ENCODE measurements at regions not wholly inside any gene's neighbourhood (a gene's known extent, or its start where the extent isn't known, plus 50 kb on each side); places are given as distances from the start of the nearest gene placed in this dataset.
"Not testable (repeated sequence)": the region's sequence is repeated elsewhere in the genome, so short reads cannot be mapped to it uniquely, and the experiment has no call there.

DNA sequence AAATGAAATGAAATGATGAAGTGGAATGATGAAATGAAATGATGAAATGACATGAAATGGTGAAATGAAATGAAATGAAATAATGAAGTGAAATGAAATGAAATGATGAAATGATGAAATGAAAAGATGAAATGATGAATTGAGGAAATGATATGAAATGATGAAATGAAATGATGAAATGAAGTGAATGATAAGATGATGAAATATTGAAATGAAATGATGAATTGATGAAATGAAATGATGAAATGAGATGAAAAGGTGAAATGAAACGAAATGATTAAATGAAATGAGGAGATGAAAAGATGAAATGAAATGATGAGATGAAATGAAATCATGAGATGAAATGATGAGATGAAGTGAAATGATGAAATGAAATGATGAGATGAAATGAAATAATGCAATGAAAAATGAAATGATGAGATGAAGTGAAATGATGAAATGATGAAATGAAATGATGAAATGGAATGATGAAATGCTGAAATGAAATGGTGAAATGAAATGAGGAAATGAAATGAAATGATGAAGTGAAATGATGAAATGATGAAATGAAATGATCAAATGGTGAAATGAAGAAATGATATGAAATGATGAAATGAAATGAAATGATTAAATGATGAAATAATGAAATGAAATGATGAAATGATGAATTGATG is 1347.7 kb downstream of the TP53TG3F start:
- not testable (repeated sequence) for H3K4me3 ChIP-seq (ENCODE audit: extremely low read depth in 1 of 4, insufficient read depth in 2 of 4, low read depth in 3 of 4, low read length in 4 of 4); DNase-seq (ENCODE audit: low read depth in 1 of 2, low spot score in 2 of 2)
- WGBS, 2 experiments (ENCODE audit: extremely low coverage in 1 of 2, insufficient coverage in 1 of 2, insufficient read length in 1 of 2, insufficient replicate concordance in 2 of 2, low coverage in 1 of 2, low lambda C conversion rate in 2 of 2, missing lambda C conversion rate in 1 of 2): 45 to 100% methylated on average over 1 of the region's 1 CpG

DNA sequence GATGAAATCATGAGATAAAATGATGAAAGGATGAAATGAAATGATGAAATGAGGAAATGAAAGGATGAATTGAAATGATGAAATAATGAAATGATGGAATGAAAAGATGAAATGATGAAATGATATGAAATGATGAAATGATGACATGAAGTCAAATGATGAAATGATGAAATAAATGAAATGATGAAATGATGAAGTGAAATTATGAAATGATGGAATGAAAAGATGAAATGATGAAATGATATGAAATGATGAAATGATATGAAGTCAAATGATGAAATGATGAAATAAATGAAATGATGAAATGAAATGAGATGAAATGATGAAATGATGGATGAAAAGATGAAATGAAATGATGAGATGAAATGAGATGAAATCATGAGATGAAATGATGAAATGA is 1348.4 kb downstream of the TP53TG3F start:
- H2BK20ac ChIP-seq (ENCODE audit: low read length); H3K27me3 ChIP-seq (replicated peaks in 1 of 4; ENCODE audit: control insufficient read depth in 3 of 4, extremely low read depth in 1 of 4, insufficient read depth in 3 of 4, low read length in 3 of 4); H3K56ac ChIP-seq (replicated peaks; ENCODE audit: insufficient read length, low read depth, low read length); H4K5ac ChIP-seq (ENCODE audit: insufficient read length, low read depth, low read length); H3K4ac ChIP-seq (replicated peaks; ENCODE audit: insufficient read length, low read depth, low read length); H4K8ac ChIP-seq (ENCODE audit: extremely low read depth, insufficient read depth, low read length); H3K79me1 ChIP-seq (ENCODE audit: low read depth, low read length); H2BK120ac ChIP-seq (replicated peaks; ENCODE audit: low read depth, low read length); H3K9ac ChIP-seq (replicated peaks in 1 of 4; ENCODE audit: extremely low read depth in 1 of 4, low read depth in 3 of 4, low read length in 3 of 4); H3K18ac ChIP-seq (ENCODE audit: extremely low read depth, low read length); H3K23me2 ChIP-seq (ENCODE audit: low read depth, low read length); H3K4me3 ChIP-seq (ENCODE audit: extremely low read depth in 1 of 4, insufficient read depth in 2 of 4, low read depth in 3 of 4, low read length in 4 of 4); H3K4me2 ChIP-seq (ENCODE audit: insufficient read depth in 1 of 2, low read depth in 2 of 2, low read length in 2 of 2); H3K79me2 ChIP-seq (ENCODE audit: control insufficient read depth in 1 of 2, insufficient read depth in 2 of 2, low read length in 2 of 2); H3K14ac ChIP-seq (ENCODE audit: insufficient read length); H4K20me1 ChIP-seq (replicated peaks in 1 of 2; ENCODE audit: control insufficient read depth in 1 of 2, insufficient read depth in 2 of 2, low read length in 2 of 2); H2BK5ac ChIP-seq (ENCODE audit: low read depth, low read length); H2AFZ ChIP-seq (ENCODE audit: low read length); H3K36me3 ChIP-seq (ENCODE audit: control insufficient read depth in 2 of 4, insufficient read depth in 4 of 4, low read length in 3 of 4); H2BK15ac ChIP-seq (ENCODE audit: low read length); H2AK5ac ChIP-seq (ENCODE audit: low read depth, low read length); H4K91ac ChIP-seq (replicated peaks; ENCODE audit: insufficient read length, low read length); POLR2A ChIA-PET (ENCODE audit: partially characterized antibody); H3K27ac ChIP-seq (ENCODE audit: low read depth, low read length); H2BK12ac ChIP-seq (ENCODE audit: low read depth, low read length); H3K23ac ChIP-seq (ENCODE audit: insufficient read length); FAIRE-seq; H3K4me1 ChIP-seq (replicated peaks in 1 of 4; ENCODE audit: control insufficient read depth in 3 of 4, insufficient read depth in 4 of 4, low read length in 3 of 4); CTCF ChIA-PET (ENCODE audit: partially characterized antibody); DNase-seq (ENCODE audit: low read depth in 1 of 2, low spot score in 2 of 2): not testable (repeated sequence)
- H3K9me3 ChIP-seq (ENCODE audit: insufficient read depth in 2 of 2, low read depth in 1 of 2, low read length in 1 of 2): peaks cover 6 to 23% of the 10 kb centered on the region in 2 experiments; a peak in 3 of 4 replicates

More for the DNA sequence above, 1347.7 kb downstream of the TP53TG3F start:
- FAIRE-seq; H4K5ac ChIP-seq (ENCODE audit: insufficient read length, low read depth, low read length); H3K23ac ChIP-seq (ENCODE audit: insufficient read length); H3K56ac ChIP-seq (replicated peaks; ENCODE audit: insufficient read length, low read depth, low read length); H3K23me2 ChIP-seq (ENCODE audit: low read depth, low read length); H3K18ac ChIP-seq (ENCODE audit: extremely low read depth, low read length); CTCF ChIA-PET (ENCODE audit: partially characterized antibody); H3K14ac ChIP-seq (ENCODE audit: insufficient read length); H3K79me2 ChIP-seq (ENCODE audit: control insufficient read depth in 1 of 2, insufficient read depth in 2 of 2, low read length in 2 of 2); H3K4ac ChIP-seq (replicated peaks; ENCODE audit: insufficient read length, low read depth, low read length); H4K8ac ChIP-seq (ENCODE audit: extremely low read depth, insufficient read depth, low read length); H3K4me2 ChIP-seq (ENCODE audit: insufficient read depth in 1 of 2, low read depth in 2 of 2, low read length in 2 of 2); H3K4me1 ChIP-seq (replicated peaks in 1 of 4; ENCODE audit: control insufficient read depth in 3 of 4, insufficient read depth in 4 of 4, low read length in 3 of 4); H2AK5ac ChIP-seq (ENCODE audit: low read depth, low read length); H3K36me3 ChIP-seq (ENCODE audit: control insufficient read depth in 2 of 4, insufficient read depth in 4 of 4, low read length in 3 of 4); H4K20me1 ChIP-seq (replicated peaks in 1 of 2; ENCODE audit: control insufficient read depth in 1 of 2, insufficient read depth in 2 of 2, low read length in 2 of 2); H3K27ac ChIP-seq (ENCODE audit: low read depth, low read length); H2BK5ac ChIP-seq (ENCODE audit: low read depth, low read length); H3K9ac ChIP-seq (replicated peaks in 1 of 4; ENCODE audit: extremely low read depth in 1 of 4, low read depth in 3 of 4, low read length in 3 of 4); POLR2A ChIA-PET (ENCODE audit: partially characterized antibody); H2BK20ac ChIP-seq (ENCODE audit: low read length); H2BK15ac ChIP-seq (ENCODE audit: low read length); H2AFZ ChIP-seq (ENCODE audit: low read length); H2BK120ac ChIP-seq (replicated peaks; ENCODE audit: low read depth, low read length); H3K27me3 ChIP-seq (replicated peaks in 1 of 4; ENCODE audit: control insufficient read depth in 3 of 4, extremely low read depth in 1 of 4, insufficient read depth in 3 of 4, low read length in 3 of 4); H2BK12ac ChIP-seq (ENCODE audit: low read depth, low read length); H3K79me1 ChIP-seq (ENCODE audit: low read depth, low read length); H4K91ac ChIP-seq (replicated peaks; ENCODE audit: insufficient read length, low read length): not testable (repeated sequence)
- peaks cover 6 to 30% of the 10 kb centered on the region in 2 experiments; a peak in 3 of 4 replicates for H3K9me3 ChIP-seq (ENCODE audit: insufficient read depth in 2 of 2, low read depth in 1 of 2, low read length in 1 of 2)
